C1 segment of cervical spinal cord (tissue), 14 donors: ENCODE measurements at regions not wholly inside any gene's neighbourhood (a gene's known extent, or its start where the extent isn't known, plus 50 kb on each side); places are given as distances from the start of the nearest gene placed in this dataset.

Source experiments
- DNase-seq, 14 donors: peaks; one replicate each; lab custom pipeline; 2025; lab: John Stamatoyannopoulos, UW

- no peak for DNase-seq
These were observed 66.7 kb upstream of the EZH2 start for GRCh38 chr7:148950806-148951205.

GRCh38 chr7:148944935-148945934, 61.1 kb upstream of the EZH2 start:
- DNase-seq = no peak

- peak in 3 of 14 donors; percentile 7 to 17 (median 9) for DNase-seq
These were observed 57.6 kb upstream of the EZH2 start for GRCh38 chr7:148941598-148942275.

- DNase-seq = peak in 13 of 14 donors; percentile 26 to 81 (median 52)
These were observed 56.9 kb upstream of the EZH2 start for GRCh38 chr7:148940702-148941597.

- no peak for DNase-seq
These were observed 55.2 kb upstream of the EZH2 start for GRCh38 chr7:148939128-148939755.

GRCh38 chr7:148935451-148935850, 51.4 kb upstream of the EZH2 start:
- no peak for DNase-seq
